ENCODE measurements at regions not wholly inside any gene's neighbourhood (a gene's known extent, or its start where the extent isn't known, plus 50 kb on each side); places are given as distances from the start of the nearest gene placed in this dataset.

DNA sequence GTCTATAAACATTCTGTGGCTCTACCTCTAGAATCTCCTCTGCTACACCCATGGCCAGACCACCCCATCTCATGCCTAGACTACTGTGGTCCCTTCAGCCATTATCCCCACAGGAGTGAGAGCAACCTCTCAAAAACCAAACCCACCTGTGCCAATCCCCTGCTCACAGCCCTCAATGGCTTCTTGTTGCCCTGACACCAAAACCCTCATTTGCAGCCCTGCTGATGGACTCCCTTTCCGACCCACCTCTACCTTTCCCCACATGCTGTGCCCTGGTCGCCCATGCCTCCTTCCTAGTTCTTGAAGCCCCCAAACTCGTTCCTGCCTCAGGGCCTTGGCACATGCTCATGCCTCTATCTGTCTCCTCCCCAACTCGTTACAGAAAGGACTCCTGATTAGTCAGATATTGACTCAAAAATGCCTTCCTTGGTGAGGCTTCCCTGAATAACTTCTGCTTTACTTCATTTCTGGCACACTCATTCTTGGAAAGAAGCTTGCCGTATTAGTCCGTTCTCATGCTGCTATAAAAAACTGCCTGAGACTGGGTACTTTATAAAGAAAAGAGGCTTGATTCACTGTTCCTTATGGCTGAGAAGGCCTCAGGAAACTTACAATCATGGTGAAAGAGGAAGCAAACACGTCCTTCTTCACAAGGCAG lies 104.2 kb downstream of the TEX36 start:
- Histone ChIP-seq H3K27ac (no peak overlapping the region), H3K4me1 (no peaks in the 10 kb centered on the region), H3K9me3 (peaks cover 0 to 21% (median 13%) of the 10 kb centered on the region in 8 donors), H3K4me3 (no peak overlapping the region), H3K27me3 (replicated peaks in 1 of 7) (peaks cover 0 to 2% (median 0%) of the 10 kb centered on the region in 7 donors), H3K36me3 (no peaks in the 10 kb centered on the region)
- 57 to 78% (median 72%) methylated on average over 7 of the region's 7 CpGs for WGBS, 5 donors
- TF ChIP-seq POLR2AphosphoS5 (IDR thresholded peaks at IDR 0.05), result no peak
- TF ChIP-seq POLR2A (IDR thresholded peaks at IDR 0.05), result no peak
- DNase-seq, result no peak
- intact Hi-C loops (cut with DNase I; ENCODE audit: low total_unique reads), result no loop called here

DNA sequence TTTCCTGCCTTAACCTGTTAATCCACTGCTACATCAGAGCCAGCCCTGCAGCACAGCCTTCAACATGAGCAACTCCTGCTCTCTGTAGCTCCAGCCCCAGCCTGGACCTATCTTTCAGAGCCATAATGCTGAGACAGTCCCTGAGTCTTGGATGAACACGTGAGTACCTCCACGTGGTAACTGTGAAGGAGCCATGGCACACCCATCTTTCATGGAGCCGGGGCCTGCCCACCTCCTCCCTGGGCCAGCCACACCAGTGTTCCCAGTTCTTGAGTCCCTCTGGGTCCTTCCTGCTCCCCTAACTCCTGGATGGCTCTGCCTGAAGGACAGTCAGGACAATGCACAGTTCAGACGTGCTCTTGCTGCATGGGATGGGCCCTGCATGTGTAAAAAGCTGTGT lies 107.1 kb downstream of the TEX36 start:
- Histone ChIP-seq H3K9me3 (peaks cover 0 to 21% (median 13%) of the 10 kb centered on the region in 8 donors), H3K4me1 (no peaks in the 10 kb centered on the region)

DNA sequence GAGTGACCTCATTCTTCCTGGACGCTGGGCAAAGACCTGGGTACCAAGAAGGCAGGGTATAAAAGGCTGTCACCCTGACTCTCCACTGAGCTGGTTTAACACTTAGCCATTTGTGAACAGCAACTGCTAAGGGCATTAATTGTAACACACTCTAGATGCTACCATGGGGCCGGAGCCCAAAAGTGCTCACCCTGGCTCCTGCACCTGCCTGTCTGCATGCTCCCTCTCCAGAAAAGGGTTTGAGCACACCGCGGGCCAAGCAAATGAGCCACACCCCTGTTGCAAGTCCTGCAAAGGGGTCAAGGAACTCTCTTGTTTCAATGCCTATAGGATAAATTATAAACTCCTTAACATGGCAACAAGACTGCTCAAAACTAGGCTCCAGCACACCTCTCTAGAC lies 114.8 kb downstream of the TEX36 start:
- peaks cover 0 to 8% (median 0%) of the 10 kb centered on the region in 7 donors for H3K27me3 ChIP-seq (replicated peaks in 1 of 7)
- no peaks in the 10 kb centered on the region for H3K36me3 ChIP-seq
- TF ChIP-seq POLR2AphosphoS5 (IDR thresholded peaks at IDR 0.05) (no peak), POLR2A (IDR thresholded peaks at IDR 0.05) (no peak)
- TF ChIP-seq, protein P1, sequence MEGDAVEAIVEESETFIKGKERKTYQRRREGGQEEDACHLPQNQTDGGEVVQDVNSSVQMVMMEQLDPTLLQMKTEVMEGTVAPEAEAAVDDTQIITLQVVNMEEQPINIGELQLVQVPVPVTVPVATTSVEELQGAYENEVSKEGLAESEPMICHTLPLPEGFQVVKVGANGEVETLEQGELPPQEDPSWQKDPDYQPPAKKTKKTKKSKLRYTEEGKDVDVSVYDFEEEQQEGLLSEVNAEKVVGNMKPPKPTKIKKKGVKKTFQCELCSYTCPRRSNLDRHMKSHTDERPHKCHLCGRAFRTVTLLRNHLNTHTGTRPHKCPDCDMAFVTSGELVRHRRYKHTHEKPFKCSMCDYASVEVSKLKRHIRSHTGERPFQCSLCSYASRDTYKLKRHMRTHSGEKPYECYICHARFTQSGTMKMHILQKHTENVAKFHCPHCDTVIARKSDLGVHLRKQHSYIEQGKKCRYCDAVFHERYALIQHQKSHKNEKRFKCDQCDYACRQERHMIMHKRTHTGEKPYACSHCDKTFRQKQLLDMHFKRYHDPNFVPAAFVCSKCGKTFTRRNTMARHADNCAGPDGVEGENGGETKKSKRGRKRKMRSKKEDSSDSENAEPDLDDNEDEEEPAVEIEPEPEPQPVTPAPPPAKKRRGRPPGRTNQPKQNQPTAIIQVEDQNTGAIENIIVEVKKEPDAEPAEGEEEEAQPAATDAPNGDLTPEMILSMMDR (IDR thresholded peaks at IDR 0.05 in 8 of 11, conservative IDR thresholded peaks at IDR 0.05 in 3 of 11), result no peak
- intact Hi-C loops (cut with DNase I; ENCODE audit: low total_unique reads), result no loop called here
- no peak overlapping the region for H3K4me3 ChIP-seq
- no peak overlapping the region for H3K27ac ChIP-seq
- DNase-seq, result no peak
- WGBS, 5 donors, result 92 to 97% (median 95%) methylated on average over 4 of the region's 4 CpGs
- no peaks in the 10 kb centered on the region for H3K4me1 ChIP-seq
- H3K9me3 ChIP-seq, result no peaks in the 10 kb centered on the region

More for the DNA sequence above, 107.1 kb downstream of the TEX36 start:
- no peaks in the 10 kb centered on the region for H3K36me3 ChIP-seq
- intact Hi-C loops (cut with DNase I; ENCODE audit: low total_unique reads), result no loop called here
- peaks cover 0 to 7% (median 0%) of the 10 kb centered on the region in 7 donors for H3K27me3 ChIP-seq (replicated peaks in 1 of 7)
- no peak for DNase-seq
- 65 to 80% (median 70%) methylated on average over 4 of the region's 4 CpGs for WGBS, 5 donors
- H3K27ac ChIP-seq, result no peak overlapping the region
- H3K4me3 ChIP-seq, result no peak overlapping the region
- no peak for TF ChIP-seq POLR2AphosphoS5 (IDR thresholded peaks at IDR 0.05)
- TF ChIP-seq POLR2A (IDR thresholded peaks at IDR 0.05), result no peak
- TF ChIP-seq, protein P1 (IDR thresholded peaks at IDR 0.05 in 8 of 11, conservative IDR thresholded peaks at IDR 0.05 in 3 of 11), result no peak

DNA sequence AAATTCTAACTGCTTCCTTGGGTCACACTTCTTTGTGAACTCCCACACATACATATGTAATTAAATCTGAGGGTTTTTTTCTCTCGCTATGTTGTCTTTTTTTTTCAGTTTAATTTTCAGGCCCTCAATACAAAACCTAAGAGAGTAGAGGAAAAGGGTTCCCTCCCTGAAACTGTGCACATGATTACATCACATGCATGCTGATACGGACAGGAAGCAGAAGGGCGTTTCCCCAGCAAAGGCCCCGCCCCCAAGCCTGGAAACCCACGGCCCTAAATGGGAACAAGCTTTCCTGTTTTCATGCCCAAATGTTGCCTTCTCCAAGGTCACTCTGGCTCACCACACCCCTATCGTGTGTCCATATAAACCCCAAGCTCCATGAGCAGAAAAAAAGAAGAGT lies 115.4 kb downstream of the TEX36 start:
- intact Hi-C loops (cut with DNase I; ENCODE audit: low total_unique reads), result no loop called here
- peaks cover 0 to 8% (median 0%) of the 10 kb centered on the region in 7 donors for H3K27me3 ChIP-seq (replicated peaks in 1 of 7)
- TF ChIP-seq, protein P1 (IDR thresholded peaks at IDR 0.05 in 8 of 11, conservative IDR thresholded peaks at IDR 0.05 in 3 of 11), result no peak
- TF ChIP-seq POLR2A (IDR thresholded peaks at IDR 0.05) (no peak), POLR2AphosphoS5 (IDR thresholded peaks at IDR 0.05) (no peak)

More for the DNA sequence above, 115.4 kb downstream of the TEX36 start:
- Histone ChIP-seq H3K4me3 (no peak overlapping the region), H3K27ac (no peak overlapping the region), H3K9me3 (no peaks in the 10 kb centered on the region), H3K36me3 (no peaks in the 10 kb centered on the region), H3K4me1 (no peaks in the 10 kb centered on the region)
- WGBS, 5 donors, result 55 to 77% (median 71%) methylated on average over 6 of the region's 6 CpGs
- no peak for DNase-seq
